ENCODE measurements at regions not wholly inside any gene's neighbourhood (a gene's known extent, or its start where the extent isn't known, plus 50 kb on each side); places are given as distances from the start of the nearest gene placed in this dataset.
"Not testable (repeated sequence)": the region's sequence is repeated elsewhere in the genome, so short reads cannot be mapped to it uniquely, and the experiment has no call there.

DNA sequence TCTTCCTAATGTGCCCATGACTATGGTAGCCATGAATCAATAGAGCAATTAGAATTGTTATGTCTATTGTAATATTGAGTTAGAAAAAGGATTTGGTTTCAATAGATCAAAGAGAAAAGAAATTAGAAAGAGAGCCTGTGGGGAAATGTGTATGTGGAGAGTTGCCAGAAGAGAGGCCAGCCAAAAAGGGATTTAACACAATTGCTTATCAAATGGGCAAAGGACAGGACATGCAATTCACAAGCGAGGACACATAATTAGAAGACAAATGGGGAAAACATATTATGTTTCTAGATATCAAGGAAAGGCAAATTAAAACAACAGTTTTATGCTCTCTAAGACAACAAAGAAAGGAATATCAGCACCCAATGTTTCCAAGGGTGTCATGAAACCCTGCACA lies 403.2 kb upstream of the KLHL29 start:
- H3K27ac ChIP-seq = no peak overlapping the region
- 31% methylated on average over 1 of the region's 1 CpG for WGBS
- TF ChIP-seq POLR2A (IDR thresholded peaks at IDR 0.05) = no peak
- TF ChIP-seq, protein P1, sequence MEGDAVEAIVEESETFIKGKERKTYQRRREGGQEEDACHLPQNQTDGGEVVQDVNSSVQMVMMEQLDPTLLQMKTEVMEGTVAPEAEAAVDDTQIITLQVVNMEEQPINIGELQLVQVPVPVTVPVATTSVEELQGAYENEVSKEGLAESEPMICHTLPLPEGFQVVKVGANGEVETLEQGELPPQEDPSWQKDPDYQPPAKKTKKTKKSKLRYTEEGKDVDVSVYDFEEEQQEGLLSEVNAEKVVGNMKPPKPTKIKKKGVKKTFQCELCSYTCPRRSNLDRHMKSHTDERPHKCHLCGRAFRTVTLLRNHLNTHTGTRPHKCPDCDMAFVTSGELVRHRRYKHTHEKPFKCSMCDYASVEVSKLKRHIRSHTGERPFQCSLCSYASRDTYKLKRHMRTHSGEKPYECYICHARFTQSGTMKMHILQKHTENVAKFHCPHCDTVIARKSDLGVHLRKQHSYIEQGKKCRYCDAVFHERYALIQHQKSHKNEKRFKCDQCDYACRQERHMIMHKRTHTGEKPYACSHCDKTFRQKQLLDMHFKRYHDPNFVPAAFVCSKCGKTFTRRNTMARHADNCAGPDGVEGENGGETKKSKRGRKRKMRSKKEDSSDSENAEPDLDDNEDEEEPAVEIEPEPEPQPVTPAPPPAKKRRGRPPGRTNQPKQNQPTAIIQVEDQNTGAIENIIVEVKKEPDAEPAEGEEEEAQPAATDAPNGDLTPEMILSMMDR (IDR thresholded peaks at IDR 0.05) = no peak
- H3K36me3 ChIP-seq = no peaks in the 10 kb centered on the region
- no peaks in the 10 kb centered on the region for H3K9me3 ChIP-seq
- intact Hi-C loops (cut with DNase I) = no loop called here
- no peaks in the 10 kb centered on the region for H3K27me3 ChIP-seq (replicated peaks; ENCODE audit: insufficient read depth)
- no peak overlapping the region for H3K4me3 ChIP-seq
- H3K4me1 ChIP-seq (replicated peaks) = no peaks in the 10 kb centered on the region
- no peak for DNase-seq (ENCODE audit: low spot score)

DNA sequence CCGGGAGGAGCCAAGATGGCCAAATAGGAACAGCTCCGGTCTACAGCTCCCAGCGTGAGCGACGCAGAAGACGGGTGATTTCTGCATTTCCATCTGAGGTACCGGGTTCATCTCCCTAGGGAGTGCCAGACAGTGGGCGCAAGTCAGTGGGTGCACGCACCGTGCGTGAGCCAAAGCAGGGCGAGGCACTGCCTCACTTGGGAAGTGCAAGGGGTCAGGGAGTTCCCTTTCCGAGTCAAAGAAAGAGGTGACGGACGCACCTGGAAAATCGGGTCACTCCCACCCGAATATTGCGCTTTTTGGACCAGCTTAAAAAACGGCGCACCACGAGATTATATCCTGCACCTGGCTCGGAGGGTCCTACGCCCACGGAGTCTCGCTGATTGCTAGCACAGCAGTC lies 400.8 kb upstream of the KLHL29 start:
- H3K9me3 ChIP-seq; H3K36me3 ChIP-seq; H3K4me1 ChIP-seq (replicated peaks); H3K27ac ChIP-seq; DNase-seq (ENCODE audit: low spot score); H3K27me3 ChIP-seq (replicated peaks; ENCODE audit: insufficient read depth); H3K4me3 ChIP-seq; intact Hi-C loops (cut with DNase I): not testable (repeated sequence)
- WGBS = 94% methylated on average over 18 of the region's 25 CpGs

DNA sequence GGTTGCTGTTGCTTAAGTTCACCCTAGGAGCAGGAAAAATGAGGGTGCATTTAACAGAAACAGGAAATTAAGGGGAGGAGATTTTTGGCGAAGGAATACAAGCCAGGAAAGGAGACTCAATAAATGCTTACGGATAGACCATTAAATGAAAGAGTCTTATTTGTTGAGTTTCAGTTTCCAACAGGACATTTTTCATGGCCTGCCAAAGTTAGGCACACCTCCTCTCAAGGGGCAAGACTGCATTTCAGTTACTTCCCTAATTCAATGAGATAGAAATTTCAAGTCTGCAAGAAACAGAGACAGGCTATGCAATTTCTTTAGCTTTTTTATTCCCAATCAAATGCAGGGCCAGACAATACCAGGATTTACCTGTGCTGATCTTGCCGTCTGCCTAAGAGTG lies 394.7 kb upstream of the KLHL29 start:
- no peak overlapping the region for H3K27ac ChIP-seq
- TF ChIP-seq POLR2AphosphoS5 (IDR thresholded peaks at IDR 0.05) = peak; percentile 9
- TF ChIP-seq, protein P1 (IDR thresholded peaks at IDR 0.05) = no peak
- no peaks in the 10 kb centered on the region for H3K36me3 ChIP-seq
- H3K4me3 ChIP-seq = no peak overlapping the region
- H3K9me3 ChIP-seq = no peaks in the 10 kb centered on the region
- H3K27me3 ChIP-seq (replicated peaks; ENCODE audit: insufficient read depth) = no peaks in the 10 kb centered on the region
- intact Hi-C loops (cut with DNase I) = no loop called here
- DNase-seq (ENCODE audit: low spot score) = no peak
- no peaks in the 10 kb centered on the region for H3K4me1 ChIP-seq (replicated peaks)
- WGBS = 39% methylated on average over 3 of the region's 3 CpGs

DNA sequence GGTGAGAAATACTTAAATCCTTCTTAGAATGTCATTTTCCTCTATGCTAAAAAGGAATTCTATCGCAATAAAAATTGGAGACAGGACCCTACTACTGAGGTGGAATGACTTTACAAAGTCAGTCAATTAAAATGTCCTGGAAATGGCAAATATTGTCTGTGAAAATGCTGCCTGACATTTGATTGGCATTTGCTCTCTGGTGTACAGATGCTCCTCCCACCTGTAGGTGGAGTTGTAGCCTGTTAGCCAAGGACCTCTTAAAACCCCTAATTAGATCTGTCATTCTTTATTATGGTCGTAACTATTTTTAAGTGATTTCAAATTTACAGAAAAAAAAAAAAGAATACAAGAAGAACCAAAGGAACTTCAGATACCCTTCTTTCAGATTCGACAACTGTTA lies 393.1 kb upstream of the KLHL29 start:
- Histone ChIP-seq H3K4me3 (no peak overlapping the region), H3K27ac (no peak overlapping the region), H3K27me3 (replicated peaks; ENCODE audit: insufficient read depth) (no peaks in the 10 kb centered on the region), H3K36me3 (no peaks in the 10 kb centered on the region), H3K9me3 (no peaks in the 10 kb centered on the region), H3K4me1 (replicated peaks) (no peaks in the 10 kb centered on the region)
- DNase-seq (ENCODE audit: low spot score) = no peak
- intact Hi-C loops (cut with DNase I) = no loop called here
- 39% methylated on average over 3 of the region's 3 CpGs for WGBS
- TF ChIP-seq POLR2A (IDR thresholded peaks at IDR 0.05) = no peak
- TF ChIP-seq, protein P1 (IDR thresholded peaks at IDR 0.05) = no peak

DNA sequence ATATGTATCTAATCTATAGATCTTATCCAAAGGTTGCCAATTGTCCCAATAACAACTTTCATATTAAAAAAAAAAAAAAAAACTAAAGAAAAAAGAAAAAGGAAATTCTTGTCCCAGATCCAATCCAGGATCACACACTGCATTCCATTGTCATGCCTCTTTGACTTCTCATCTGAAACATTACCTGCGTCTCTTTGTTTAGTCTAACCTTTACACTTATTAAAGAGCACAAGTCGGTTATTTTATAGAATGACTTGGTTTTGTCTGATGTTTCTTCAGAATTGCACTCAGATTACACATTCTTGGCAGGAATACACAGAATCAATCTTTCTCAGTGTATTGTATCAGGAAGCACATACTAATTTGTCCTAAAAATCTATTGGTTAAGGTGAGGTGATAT lies 392.5 kb upstream of the KLHL29 start:
- Histone ChIP-seq H3K27me3 (replicated peaks; ENCODE audit: insufficient read depth) (no peaks in the 10 kb centered on the region), H3K9me3 (no peaks in the 10 kb centered on the region), H3K36me3 (no peaks in the 10 kb centered on the region), H3K4me1 (replicated peaks) (no peaks in the 10 kb centered on the region), H3K27ac (no peak overlapping the region), H3K4me3 (no peak overlapping the region)
- intact Hi-C loops (cut with DNase I) = no loop called here
- WGBS = 41% methylated on average over 2 of the region's 2 CpGs
- no peak for TF ChIP-seq POLR2A (IDR thresholded peaks at IDR 0.05)
- TF ChIP-seq, protein P1 (IDR thresholded peaks at IDR 0.05) = no peak
- TF ChIP-seq POLR2AphosphoS5 (IDR thresholded peaks at IDR 0.05) = no peak
- DNase-seq (ENCODE audit: low spot score) = no peak

DNA sequence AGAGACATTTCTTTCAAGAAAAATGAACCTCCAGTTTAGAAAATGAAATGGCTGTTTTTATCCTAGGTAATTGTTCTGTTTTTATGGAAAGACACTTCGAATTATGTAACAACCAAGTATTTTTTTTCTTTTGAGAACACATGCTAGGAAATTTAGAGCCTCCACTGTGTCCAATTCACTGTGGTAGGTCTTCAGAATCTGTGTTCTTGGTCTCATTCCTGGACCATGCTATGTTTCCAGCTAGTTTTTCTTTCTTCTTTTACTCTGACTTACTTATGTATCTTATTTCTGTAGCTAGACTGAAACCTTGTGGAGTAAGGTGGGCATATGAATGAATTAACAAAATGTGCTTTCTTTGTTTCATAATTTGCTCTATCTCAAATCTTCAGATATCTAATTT lies 391.7 kb upstream of the KLHL29 start:
- H3K27ac ChIP-seq = no peak overlapping the region
- no peak overlapping the region for H3K4me3 ChIP-seq
- H3K4me1 ChIP-seq (replicated peaks) = no peaks in the 10 kb centered on the region
- intact Hi-C loops (cut with DNase I) = no loop called here
- TF ChIP-seq, protein P1 (IDR thresholded peaks at IDR 0.05) = no peak
- TF ChIP-seq POLR2AphosphoS5 (IDR thresholded peaks at IDR 0.05) (no peak), POLR2A (IDR thresholded peaks at IDR 0.05) (no peak)
- no peak for DNase-seq (ENCODE audit: low spot score)
- H3K36me3 ChIP-seq = no peaks in the 10 kb centered on the region
- whole genome bisulfite sequencing = 62% methylated on average over 1 of the region's 1 CpG
- no peaks in the 10 kb centered on the region for H3K27me3 ChIP-seq (replicated peaks; ENCODE audit: insufficient read depth)
- no peaks in the 10 kb centered on the region for H3K9me3 ChIP-seq
